Body of pancreas (tissue), 4 donors: ENCODE measurements at regions not wholly inside any gene's neighbourhood (a gene's known extent, or its start where the extent isn't known, plus 50 kb on each side); places are given as distances from the start of the nearest gene placed in this dataset.

Source experiments
- CTCF ChIP-seq, 7 experiments: fragments of 450-650 bp in 4 of 7; fragments of 200-600 bp in 3 of 7; sonication (generic) in 3 of 7; IDR thresholded peaks; one replicate each; pipeline ENCODE4 v1.5.1; 2016 to 2019; ENCODE audit warnings: antibody characterized with exemption in 7 of 7
- POLR2A ChIP-seq, 3 donors: fragments of 450-650 bp; IDR thresholded peaks; one replicate each; pipeline ENCODE4 v1.6.1; 2016; ENCODE audit warnings: antibody characterized with exemption in 3 of 3, mild to moderate bottlenecking in 2 of 3

- TF ChIP-seq CTCF (IDR thresholded peaks at IDR 0.05): no peak
- no peak for TF ChIP-seq POLR2A (IDR thresholded peaks at IDR 0.05)
Observed at GRCh38 chr12:127494961-127495915, 771.7 kb upstream of the TMEM132C start.
